RCC 7860 (cell line): ENCODE measurements at regions not wholly inside any gene's neighbourhood (a gene's known extent, or its start where the extent isn't known, plus 50 kb on each side); places are given as distances from the start of the nearest gene placed in this dataset.
"Not testable (repeated sequence)": the region's sequence is repeated elsewhere in the genome, so short reads cannot be mapped to it uniquely, and the experiment has no call there.

ENCODE experiments used
- DNase-seq: peaks from one replicate; pipeline ENCODE4 v3.0.0-alpha.2; 2015; ENCODE audit warnings: low spot score
- FAIRE-seq: peaks from 2 replicates; lab custom pipeline; 2012; peaks lifted over from hg19 to GRCh38; lab: Jason Lieb, UNC

DNA sequence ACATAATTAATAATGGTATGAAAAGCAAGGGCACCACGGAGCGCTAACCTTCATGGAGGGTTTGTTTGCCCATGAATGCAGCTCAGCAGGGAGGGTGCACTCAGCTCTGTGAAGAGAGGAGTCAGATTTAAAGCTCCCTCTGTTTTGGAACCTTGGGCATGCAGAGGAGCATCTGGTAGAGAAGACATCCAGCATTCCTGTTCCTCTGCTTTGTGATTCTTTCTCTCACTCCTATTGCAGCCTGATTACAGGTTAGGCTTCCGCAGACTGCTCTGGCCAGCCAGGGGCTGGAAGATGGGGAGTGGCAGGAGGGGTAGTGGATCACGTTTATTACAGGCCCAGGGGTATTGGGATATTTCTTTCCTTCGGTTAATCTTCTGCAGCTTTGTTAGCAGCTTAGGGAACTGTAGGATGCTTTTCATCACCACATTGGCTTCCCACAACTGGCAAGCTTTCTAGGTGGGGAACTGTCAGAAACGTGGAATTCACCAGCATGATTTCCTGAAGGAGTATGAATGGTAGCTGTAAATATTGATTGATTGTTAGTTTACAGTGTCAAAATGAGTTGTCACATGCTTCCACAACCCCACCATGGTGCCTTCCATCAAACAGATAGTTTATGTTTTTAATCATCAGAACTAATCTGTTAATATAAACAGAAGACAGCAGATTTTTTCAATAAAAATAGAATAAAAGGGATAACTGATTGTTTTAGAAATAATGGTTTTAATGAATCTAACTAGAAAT, 201.1 kb downstream of the VAPA start:
- DNase-seq (no peak), FAIRE-seq (no peak)

GRCh38 chr18:10116574-10116973, 202.8 kb downstream of the VAPA start:
- no peak for DNase-seq
- FAIRE-seq: no peak

- no peak for DNase-seq
- no peak for FAIRE-seq
Measured at GRCh38 chr18:10119528-10119927, 205.7 kb downstream of the VAPA start.

DNA sequence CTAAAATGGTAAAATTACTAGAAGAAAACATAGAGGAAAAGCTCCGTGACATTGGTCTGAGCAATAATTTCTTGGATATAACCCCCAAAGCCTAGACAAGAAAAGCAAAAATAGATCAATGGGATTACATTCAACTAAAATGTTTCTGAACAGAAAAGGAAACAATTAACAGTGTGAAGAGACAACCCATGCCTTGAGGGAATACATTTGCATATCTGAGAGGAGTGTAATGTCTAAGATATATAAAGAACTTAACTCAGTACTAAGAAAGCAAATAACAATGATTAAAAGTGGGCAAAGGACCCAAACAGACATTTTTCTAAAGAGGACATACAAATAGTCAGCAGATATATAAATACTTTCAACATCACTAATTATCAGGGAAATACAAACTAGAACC, 206.2 kb downstream of the VAPA start:
- no peak for DNase-seq
- no peak for FAIRE-seq

DNA sequence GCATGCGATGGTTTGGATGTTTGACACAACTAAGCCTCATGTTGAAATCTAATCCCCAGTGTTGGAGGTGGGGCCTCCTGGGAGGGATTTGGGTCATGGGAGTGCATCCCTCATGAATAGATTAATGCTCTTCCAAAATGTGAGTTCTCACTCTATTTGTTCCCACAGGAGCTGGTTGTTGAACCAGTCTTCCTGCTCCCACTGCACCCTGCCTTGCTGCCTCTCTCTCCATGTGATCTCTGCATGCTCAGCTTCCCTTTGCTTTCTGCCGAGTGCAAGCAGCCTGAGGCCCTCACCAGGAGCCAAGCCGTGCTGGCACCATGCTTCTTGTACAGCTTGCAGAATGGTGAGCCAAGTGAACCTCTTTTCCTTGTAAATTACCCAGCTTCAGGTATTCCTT, 206.8 kb downstream of the VAPA start:
- FAIRE-seq: no peak

GRCh38 chr18:10121028-10121427, 207.2 kb downstream of the VAPA start:
- DNase-seq (no peak), FAIRE-seq (no peak)

More for the DNA sequence above, 206.8 kb downstream of the VAPA start:
- no peak for DNase-seq

GRCh38 chr18:10121786-10122515, 208.1 kb downstream of the VAPA start:
- FAIRE-seq (no peak), DNase-seq (no peak)

DNA sequence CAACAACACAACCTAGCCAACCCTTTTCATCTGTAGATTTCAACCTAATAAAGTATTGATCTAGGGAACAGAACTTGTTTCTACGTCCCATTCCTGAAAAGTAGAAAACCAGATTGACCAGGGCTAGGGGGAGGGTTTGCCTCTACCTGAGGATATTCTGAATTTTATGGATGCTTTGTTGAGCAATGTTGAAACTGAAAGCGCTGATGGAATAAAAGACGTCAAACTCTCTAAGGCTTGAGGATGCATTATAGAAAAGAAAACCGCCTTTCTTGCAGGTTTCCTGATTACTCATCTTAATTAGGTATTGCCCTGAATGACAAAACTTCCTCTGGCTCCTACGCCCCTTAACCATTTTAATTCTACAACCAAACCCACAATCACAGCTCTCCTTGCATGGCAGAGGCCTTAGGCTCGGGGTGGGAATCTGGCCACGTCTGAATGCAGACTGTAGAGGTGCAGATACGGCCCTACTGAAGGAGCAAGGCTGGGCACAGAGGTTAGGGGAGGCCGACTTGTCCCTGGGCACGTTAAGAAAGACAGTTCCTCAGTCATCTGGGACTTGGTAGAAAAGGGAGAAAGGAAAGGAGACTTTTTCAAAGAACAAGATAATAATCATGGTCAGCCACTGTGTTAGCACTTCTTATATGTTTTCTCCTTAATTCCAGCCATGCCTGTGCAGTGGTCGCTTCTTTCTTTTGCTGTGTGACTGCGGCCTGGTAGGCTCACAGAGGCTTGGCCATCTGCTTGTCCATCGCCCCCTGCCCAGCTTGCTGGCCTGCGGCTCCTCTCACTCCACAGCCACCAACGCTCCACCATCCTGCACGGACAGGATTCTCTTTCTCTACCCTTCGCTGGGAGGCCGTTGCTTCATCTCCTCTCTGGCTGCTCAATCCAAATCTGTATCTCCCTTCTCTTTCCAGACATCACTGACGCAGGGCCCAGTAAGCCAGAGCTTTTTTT, 209.5 kb downstream of the VAPA start:
- FAIRE-seq (no peak), DNase-seq (no peak)

- no peak for DNase-seq
- no peak for FAIRE-seq
Measured at GRCh38 chr18:10124071-10124470, 210.3 kb downstream of the VAPA start.

GRCh38 chr18:10124557-10124956, 210.7 kb downstream of the VAPA start:
- DNase-seq (no peak), FAIRE-seq (no peak)

GRCh38 chr18:10124967-10125366, 211.2 kb downstream of the VAPA start:
- no peak for DNase-seq
- FAIRE-seq: no peak

GRCh38 chr18:10127729-10128128, 213.9 kb downstream of the VAPA start:
- DNase-seq: no peak
- FAIRE-seq: no peak

GRCh38 chr18:10128921-10129501, 215.2 kb downstream of the VAPA start:
- no peak for DNase-seq
- FAIRE-seq: no peak

DNA sequence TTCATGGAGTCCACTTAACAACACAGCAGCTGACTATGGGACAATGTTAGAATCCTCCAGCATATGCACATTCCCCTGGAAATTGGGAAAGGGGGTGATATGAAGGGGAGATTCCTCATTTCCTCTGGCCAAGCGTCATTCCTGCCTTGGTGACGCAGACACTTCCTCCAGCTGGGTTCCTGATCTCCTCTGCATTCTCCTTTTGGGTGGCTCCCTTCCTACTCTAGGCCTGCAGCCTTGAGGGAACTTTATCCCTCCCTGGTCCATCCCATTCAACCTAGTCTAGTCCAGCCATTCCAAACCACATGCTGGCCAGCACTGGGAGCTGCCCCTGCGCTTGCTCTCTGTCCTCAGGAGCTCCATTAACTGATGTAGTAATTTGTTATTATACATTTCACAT, 216.8 kb downstream of the VAPA start:
- FAIRE-seq (no peak), DNase-seq (no peak)

- FAIRE-seq (no peak), DNase-seq (no peak)
Measured at GRCh38 chr18:10131081-10131459, 217.3 kb downstream of the VAPA start.

GRCh38 chr18:10131460-10132395, 217.9 kb downstream of the VAPA start:
- FAIRE-seq: no peak
- DNase-seq: no peak

- FAIRE-seq (no peak), DNase-seq (no peak)
Measured at GRCh38 chr18:10133516-10133915, 219.7 kb downstream of the VAPA start.

DNA sequence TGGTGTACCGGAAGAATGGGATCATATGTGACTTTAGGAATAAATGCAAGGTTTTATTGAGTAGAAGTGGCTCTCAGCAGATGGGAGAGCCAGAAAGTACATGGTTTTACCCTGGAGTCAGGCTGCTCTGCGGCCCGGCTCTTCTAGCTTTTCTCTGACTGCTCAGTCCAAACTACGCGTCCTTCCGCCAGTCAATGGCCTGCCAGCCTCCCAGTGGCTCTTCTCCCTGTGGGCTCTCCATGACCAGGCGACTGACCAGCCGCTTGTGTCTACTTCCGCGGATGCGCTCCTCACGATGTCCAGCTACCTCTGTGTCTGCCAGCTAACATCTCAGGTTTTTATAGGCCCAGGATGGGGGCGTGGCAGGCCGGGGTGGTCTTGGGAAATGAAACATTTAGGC, 220.4 kb downstream of the VAPA start:
- FAIRE-seq (no peak), DNase-seq (no peak)

- not testable (repeated sequence) for FAIRE-seq, DNase-seq
Measured at GRCh38 chr18:10134749-10135148, 220.9 kb downstream of the VAPA start.
